ENCODE measurements at regions not wholly inside any gene's neighbourhood (a gene's known extent, or its start where the extent isn't known, plus 50 kb on each side); places are given as distances from the start of the nearest gene placed in this dataset.

GRCh38 chr10:91126471-91126870 is 94.0 kb upstream of the PCGF5 start:
- no peak overlapping the region for H3K9ac ChIP-seq (ENCODE audit: low read depth, low read length, poor library complexity, severe bottlenecking)
- no peaks in the 10 kb centered on the region for H3K9me3 ChIP-seq (ENCODE audit: insufficient read depth, low read depth, low read length)
- no peak overlapping the region for H3K4me2 ChIP-seq (ENCODE audit: low read depth, low read length, poor library complexity, severe bottlenecking)
- H3K36me3 ChIP-seq (ENCODE audit: insufficient read depth, low read length) = no peaks in the 10 kb centered on the region
- no peaks in the 10 kb centered on the region for H3F3A ChIP-seq (ENCODE audit: low read depth)
- no peak for TF ChIP-seq EZH2phosphoT487 (IDR thresholded peaks at IDR 0.05; ENCODE audit: borderline replicate concordance)
- no peaks in the 10 kb centered on the region for H3K4me1 ChIP-seq (ENCODE audit: insufficient read depth, low read length, poor library complexity, severe bottlenecking)
- H2AFZ ChIP-seq (ENCODE audit: low read length) = no peak overlapping the region
- no peaks in the 10 kb centered on the region for H4K20me1 ChIP-seq (ENCODE audit: insufficient read depth, low read length, poor library complexity, severe bottlenecking)
- no peaks in the 10 kb centered on the region for H3K27me3 ChIP-seq (ENCODE audit: insufficient read depth, low read length, poor library complexity, severe bottlenecking)
- no peaks in the 10 kb centered on the region for H3K79me2 ChIP-seq (ENCODE audit: insufficient read depth, low read length)
- no peak overlapping the region for H3K4me3 ChIP-seq (ENCODE audit: low read length, poor library complexity, severe bottlenecking)
- no peaks in the 10 kb centered on the region for H3K9me2 ChIP-seq (replicated peaks; ENCODE audit: low read depth, low read length)

- Histone ChIP-seq H3F3A (ENCODE audit: low read depth) (no peaks in the 10 kb centered on the region), H3K9me2 (replicated peaks; ENCODE audit: low read depth, low read length) (no peaks in the 10 kb centered on the region), H3K4me2 (ENCODE audit: low read depth, low read length, poor library complexity, severe bottlenecking) (no peak overlapping the region), H3K4me1 (ENCODE audit: insufficient read depth, low read length, poor library complexity, severe bottlenecking) (no peaks in the 10 kb centered on the region), H3K36me3 (ENCODE audit: insufficient read depth, low read length) (no peaks in the 10 kb centered on the region), H2AFZ (ENCODE audit: low read length) (no peak overlapping the region), H3K4me3 (ENCODE audit: low read length, poor library complexity, severe bottlenecking) (no peak overlapping the region), H3K9ac (ENCODE audit: low read depth, low read length, poor library complexity, severe bottlenecking) (no peak overlapping the region), H3K79me2 (ENCODE audit: insufficient read depth, low read length) (no peaks in the 10 kb centered on the region), H4K20me1 (ENCODE audit: insufficient read depth, low read length, poor library complexity, severe bottlenecking) (no peaks in the 10 kb centered on the region), H3K9me3 (ENCODE audit: insufficient read depth, low read depth, low read length) (no peaks in the 10 kb centered on the region), H3K27me3 (ENCODE audit: insufficient read depth, low read length, poor library complexity, severe bottlenecking) (no peaks in the 10 kb centered on the region)
- no peak for TF ChIP-seq CTCF (conservative IDR thresholded peaks at IDR 0.05; ENCODE audit: low read length)
- TF ChIP-seq EZH2phosphoT487 (IDR thresholded peaks at IDR 0.05; ENCODE audit: borderline replicate concordance) = no peak
Observed at GRCh38 chr10:91127341-91128082, 93.0 kb upstream of the PCGF5 start.

DNA sequence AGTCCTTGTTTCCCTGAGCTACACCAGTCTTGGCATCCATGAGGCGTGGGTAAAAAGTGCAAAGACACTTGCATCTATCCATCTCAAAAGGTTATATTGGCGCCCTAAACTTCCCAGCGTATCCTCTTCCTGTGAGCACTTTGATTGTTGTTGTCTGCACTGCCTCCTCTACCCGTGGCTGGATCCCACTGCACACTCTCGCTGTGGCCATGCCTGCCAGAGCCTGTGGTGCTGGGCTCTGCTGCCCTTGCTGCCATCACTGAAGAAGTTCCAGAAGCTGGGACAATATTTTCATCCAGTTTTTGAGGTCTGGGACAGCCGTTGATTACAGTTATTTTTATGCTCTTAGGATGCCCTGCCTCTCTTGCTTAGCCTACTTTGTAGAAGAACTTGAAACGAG is 85.3 kb upstream of the PCGF5 start:
- Histone ChIP-seq H3K4me1 (ENCODE audit: insufficient read depth, low read length, poor library complexity, severe bottlenecking) (no peaks in the 10 kb centered on the region), H3F3A (ENCODE audit: low read depth) (no peaks in the 10 kb centered on the region), H3K4me3 (ENCODE audit: low read length, poor library complexity, severe bottlenecking) (no peak overlapping the region), H3K9me3 (ENCODE audit: insufficient read depth, low read depth, low read length) (no peaks in the 10 kb centered on the region), H3K79me2 (ENCODE audit: insufficient read depth, low read length) (no peaks in the 10 kb centered on the region), H3K4me2 (ENCODE audit: low read depth, low read length, poor library complexity, severe bottlenecking) (no peak overlapping the region), H3K9me2 (replicated peaks; ENCODE audit: low read depth, low read length) (no peaks in the 10 kb centered on the region), H2AFZ (ENCODE audit: low read length) (no peak overlapping the region), H3K9ac (ENCODE audit: low read depth, low read length, poor library complexity, severe bottlenecking) (no peak overlapping the region), H4K20me1 (ENCODE audit: insufficient read depth, low read length, poor library complexity, severe bottlenecking) (no peaks in the 10 kb centered on the region), H3K36me3 (ENCODE audit: insufficient read depth, low read length) (no peaks in the 10 kb centered on the region), H3K27me3 (ENCODE audit: insufficient read depth, low read length, poor library complexity, severe bottlenecking) (no peaks in the 10 kb centered on the region)
- TF ChIP-seq CTCF (conservative IDR thresholded peaks at IDR 0.05; ENCODE audit: low read length) = no peak
- no peak for TF ChIP-seq EZH2phosphoT487 (IDR thresholded peaks at IDR 0.05; ENCODE audit: borderline replicate concordance)

Data from Loucy (cell line).